AG04449 (cell line): ENCODE measurements at regions not wholly inside any gene's neighbourhood (a gene's known extent, or its start where the extent isn't known, plus 50 kb on each side); places are given as distances from the start of the nearest gene placed in this dataset.

Source experiments
- CTCF ChIA-PET: fragments of 350-600 bp; formaldehyde crosslinking; extraction: SDS; loops from one replicate; lab custom pipeline; 2021; ENCODE audit warnings: antibody characterized with exemption; lab: Yijun Ruan, JAX
- POLR2A ChIA-PET: fragments of 400-600, 350-600 bp; formaldehyde crosslinking; extraction: SDS; loops from one replicate; lab custom pipeline; 2020; ENCODE audit warnings: antibody characterized with exemption, inconsistent platforms; lab: Yijun Ruan, JAX
- DNase-seq: peaks from one replicate; pipeline ENCODE4 v3.0.0-alpha.2; 2010; ENCODE audit warnings: low read depth, low spot score
- H3K4me3 ChIP-seq: 2 replicates; pipeline ENCODE4 v1.5.1; 2011; ENCODE audit warnings: low read depth, mild to moderate bottlenecking, control low read depth, low read length
- CTCF ChIP-seq: IDR thresholded peaks from one replicate; pipeline ENCODE4 v1.5.1; 2011; ENCODE audit warnings: mild to moderate bottlenecking, moderate library complexity, low read length, control low read depth, inconsistent platforms; ENCODE audit not compliant: insufficient read depth; ENCODE audit errors: missing control alignments

- ChIA-PET CTCF (no interaction called here), POLR2A (no interaction called here)
- TF ChIP-seq CTCF = no peak
- DNase-seq = no peak
- no peak overlapping the region for H3K4me3 ChIP-seq
Observed at GRCh38 chr2:56444339-56444738, 260.5 kb downstream of the CCDC85A start.

GRCh38 chr2:56448403-56449001 is 264.7 kb downstream of the CCDC85A start:
- no peak for TF ChIP-seq CTCF
- POLR2A ChIA-PET = no interaction called here
- no peak overlapping the region for H3K4me3 ChIP-seq
- DNase-seq = no peak
- CTCF ChIA-PET = interaction anchor here (0.6 to 1.4 kb wide), 3 partner anchors 162 to 302 kb away, joined by 3 to 4 read pairs (median 3); no protein-coding TSS in a partner anchor

GRCh38 chr2:56449002-56449431 is 265.2 kb downstream of the CCDC85A start:
- CTCF ChIA-PET = interaction anchor here (0.6 to 1.4 kb wide), 4 partner anchors 27 to 302 kb away, joined by 3 to 4 read pairs (median 4); no protein-coding TSS in a partner anchor
- no peak overlapping the region for H3K4me3 ChIP-seq
- no peak for DNase-seq
- TF ChIP-seq CTCF = no peak
- POLR2A ChIA-PET = no interaction called here

- TF ChIP-seq CTCF = no peak
- CTCF ChIA-PET = interaction anchor here (1.3 to 1.4 kb wide), 3 partner anchors 9 to 301 kb away, joined by 3 to 4 read pairs (median 3); no protein-coding TSS in a partner anchor
- POLR2A ChIA-PET = no interaction called here
- no peak for DNase-seq
- H3K4me3 ChIP-seq = no peak overlapping the region
Observed at GRCh38 chr2:56449449-56449860, 265.7 kb downstream of the CCDC85A start.

GRCh38 chr2:56450047-56450446 is 266.3 kb downstream of the CCDC85A start:
- ChIA-PET POLR2A (no interaction called here), CTCF (interaction anchor here (1.3 to 1.4 kb wide), 2 partner anchors 9 to 26 kb away, joined by 3 to 4 read pairs; no protein-coding TSS in a partner anchor)
- no peak overlapping the region for H3K4me3 ChIP-seq
- no peak for TF ChIP-seq CTCF
- no peak for DNase-seq

GRCh38 chr2:56450772-56451171 is 267.0 kb downstream of the CCDC85A start:
- ChIA-PET CTCF (interaction anchor here (1.3 kb wide), 1 partner anchor 8 kb away, joined by 3 read pairs; no protein-coding TSS in a partner anchor), POLR2A (no interaction called here)
- no peak overlapping the region for H3K4me3 ChIP-seq
- TF ChIP-seq CTCF = no peak
- no peak for DNase-seq
